H9 (cell line): ENCODE measurements at regions not wholly inside any gene's neighbourhood (a gene's known extent, or its start where the extent isn't known, plus 50 kb on each side); places are given as distances from the start of the nearest gene placed in this dataset.

Source experiments
- DNase-seq: peaks from one replicate; pipeline ENCODE4 v3.0.0-alpha.2; 2017
- H2AFZ ChIP-seq: one replicate; pipeline ENCODE4 v1.6.1; 2013; ENCODE audit warnings: mild to moderate bottlenecking, low read length, control low read depth, moderate library complexity
- H2AK5ac ChIP-seq: 2 replicates; pipeline ENCODE4 v1.6.1; 2013; ENCODE audit warnings: low read length, control low read depth, mixed read lengths; ENCODE audit not compliant: insufficient read length
- H2BK120ac ChIP-seq: one replicate; pipeline ENCODE4 v1.6.1; 2013; ENCODE audit warnings: low read depth, mild to moderate bottlenecking, low read length, control low read depth, inconsistent platforms; ENCODE audit not compliant: poor library complexity, severe bottlenecking
- H2BK12ac ChIP-seq: 2 replicates; pipeline ENCODE4 v1.6.1; 2013; ENCODE audit warnings: low read length, control low read depth, mixed read lengths, low read depth; ENCODE audit not compliant: insufficient read length
- H2BK15ac ChIP-seq: 2 replicates; pipeline ENCODE4 v1.6.1; 2013; ENCODE audit warnings: low read depth, low read length, control low read depth
- H2BK20ac ChIP-seq: one replicate; pipeline ENCODE4 v1.6.1; 2013; ENCODE audit warnings: low read depth, mild to moderate bottlenecking, low read length, control low read depth, inconsistent platforms; ENCODE audit not compliant: poor library complexity, severe bottlenecking
- H2BK5ac ChIP-seq: 2 replicates; pipeline ENCODE4 v1.6.1; 2013; ENCODE audit warnings: low read length, control low read depth, mixed read lengths; ENCODE audit not compliant: insufficient read length
- H3K14ac ChIP-seq: 2 replicates; pipeline ENCODE4 v1.6.1; 2013; ENCODE audit warnings: low read length, control low read depth; ENCODE audit not compliant: insufficient read depth
- H3K18ac ChIP-seq: 2 replicates; pipeline ENCODE4 v1.6.1; 2013; ENCODE audit warnings: low read depth, mild to moderate bottlenecking, mixed read lengths, low read length, control low read depth; ENCODE audit not compliant: insufficient read length
- H3K23ac ChIP-seq: 2 replicates; pipeline ENCODE4 v1.6.1; 2013; ENCODE audit warnings: low read length, control low read depth, mixed read lengths, low read depth; ENCODE audit not compliant: insufficient read length
- H3K23me2 ChIP-seq: 2 replicates; pipeline ENCODE4 v1.6.1; 2013; ENCODE audit warnings: low read depth, mild to moderate bottlenecking, mixed read lengths, low read length, control low read depth; ENCODE audit not compliant: insufficient read length, poor library complexity, severe bottlenecking
- H3K27ac ChIP-seq: 2 replicates; pipeline ENCODE4 v1.5.1; 2013; ENCODE audit warnings: low read length, control low read depth, mixed read lengths, low read depth; ENCODE audit not compliant: insufficient read length
- H3K27me3 ChIP-seq: 2 replicates; pipeline ENCODE4 v1.6.1; 2013; ENCODE audit warnings: low read length, control low read depth, inconsistent platforms; ENCODE audit not compliant: insufficient read depth
- H3K4ac ChIP-seq: 2 replicates; pipeline ENCODE4 v1.6.1; 2013; ENCODE audit warnings: low read depth, mild to moderate bottlenecking, control low read depth, inconsistent platforms, low read length, moderate library complexity
- H3K4me1 ChIP-seq: 2 replicates; pipeline ENCODE4 v1.6.1; 2013; ENCODE audit warnings: low read length, control low read depth, inconsistent platforms; ENCODE audit not compliant: insufficient read depth
- H3K4me2 ChIP-seq: 2 replicates; pipeline ENCODE4 v1.6.1; 2013; ENCODE audit warnings: low read length, control low read depth, mixed read lengths; ENCODE audit not compliant: insufficient read length, insufficient read depth
- H3K56ac ChIP-seq: 2 replicates; pipeline ENCODE4 v1.6.1; 2013; ENCODE audit warnings: low read depth, mild to moderate bottlenecking, mixed read lengths, low read length, control low read depth; ENCODE audit not compliant: insufficient read length
- H3K79me1 ChIP-seq: 2 replicates; pipeline ENCODE4 v1.6.1; 2013; ENCODE audit warnings: low read depth, mild to moderate bottlenecking, moderate library complexity, low read length, control low read depth, inconsistent platforms; ENCODE audit not compliant: insufficient read depth, poor library complexity, severe bottlenecking
- H3K79me2 ChIP-seq: 2 replicates; pipeline ENCODE4 v1.6.1; 2013; ENCODE audit warnings: low read length, control low read depth, inconsistent platforms; ENCODE audit not compliant: insufficient read depth
- H3K9ac ChIP-seq: 2 replicates; pipeline ENCODE4 v1.6.1; 2013; ENCODE audit warnings: low read length, control low read depth, mixed read lengths; ENCODE audit not compliant: insufficient read length; ENCODE audit errors: extremely low read depth
- H3K9me3 ChIP-seq: one replicate; pipeline ENCODE4 v1.6.1; 2013; ENCODE audit warnings: low read depth, low read length, inconsistent platforms; ENCODE audit not compliant: control insufficient read depth
- H3T11ph ChIP-seq: one replicate; pipeline ENCODE4 v1.6.1; 2013; ENCODE audit warnings: mild to moderate bottlenecking, low read length, control low read depth, inconsistent platforms
- H4K20me1 ChIP-seq: one replicate; pipeline ENCODE4 v1.6.1; 2013; ENCODE audit not compliant: control insufficient read depth, insufficient read length, insufficient read depth
- H4K5ac ChIP-seq: 2 replicates; pipeline ENCODE4 v1.6.1; 2013; ENCODE audit warnings: low read depth, mild to moderate bottlenecking, mixed read lengths, low read length, control low read depth; ENCODE audit not compliant: insufficient read length
- H4K8ac ChIP-seq: replicated peaks from 2 replicates; pipeline ENCODE4 v1.6.1; 2013; ENCODE audit warnings: low read length, control low read depth, mixed read lengths, low read depth; ENCODE audit not compliant: insufficient read length
- H4K91ac ChIP-seq: 2 replicates; pipeline ENCODE4 v1.6.1; 2013; ENCODE audit warnings: low read depth, mild to moderate bottlenecking, moderate library complexity, mixed read lengths, low read length, control low read depth; ENCODE audit not compliant: insufficient read length
- H3K27ac Mint-ChIP-seq, 3 experiments: 2 replicates in 2 of 3; 3 replicates in 1 of 3; pipeline ENCODE4 v1.8.0; 2020 to 2021; ENCODE audit warnings: mixed read lengths in 3 of 3, mild to moderate bottlenecking in 1 of 3, moderate library complexity in 1 of 3
- H3K27me3 Mint-ChIP-seq: 2 replicates; pipeline ENCODE4 v1.8.0; 2021; ENCODE audit warnings: low read depth, mild to moderate bottlenecking, moderate library complexity, mixed read lengths
- H3K36me3 Mint-ChIP-seq, 3 experiments: 2 replicates in 2 of 3; 3 replicates in 1 of 3; pipeline ENCODE4 v1.8.0; 2020 to 2021; ENCODE audit warnings: low read depth in 3 of 3, mixed read lengths in 3 of 3; ENCODE audit not compliant: insufficient read depth in 1 of 3
- H3K4me1 Mint-ChIP-seq, 2 experiments: 2 replicates each; pipeline ENCODE4 v1.8.0; 2020; ENCODE audit warnings: mixed read lengths in 2 of 2
- H3K4me3 Mint-ChIP-seq, 2 experiments: 2 replicates in 1 of 2; 3 replicates in 1 of 2; pipeline ENCODE4 v1.8.0; 2020 to 2021; ENCODE audit warnings: mild to moderate bottlenecking in 2 of 2, mixed read lengths in 2 of 2, moderate library complexity in 1 of 2
- H3K9me3 Mint-ChIP-seq, 2 experiments: 2 replicates in 1 of 2; 3 replicates in 1 of 2; pipeline ENCODE4 v1.8.0; 2020; ENCODE audit warnings: mild to moderate bottlenecking in 2 of 2, mixed read lengths in 2 of 2, moderate library complexity in 1 of 2
- CTCF ChIP-seq: fragments of 200-600 bp; sonication (generic); conservative IDR thresholded peaks from 3 replicates; pipeline ENCODE4 v1.8.0; 2021; ENCODE audit warnings: antibody characterized with exemption, mild to moderate bottlenecking

- H3K4ac ChIP-seq, result no peak overlapping the region
- peaks cover 5 to 7% of the 10 kb centered on the region in 2 experiments for H3K4me1 Mint-ChIP-seq
- H2BK15ac ChIP-seq, result no peak overlapping the region
- no peak overlapping the region for H2AK5ac ChIP-seq
- no peak overlapping the region for H3K27ac Mint-ChIP-seq
- H3K23ac ChIP-seq, result no peak overlapping the region
- no peak overlapping the region for H3K4me3 Mint-ChIP-seq
- no peaks in the 10 kb centered on the region for H4K20me1 ChIP-seq
- H2BK20ac ChIP-seq, result no peak overlapping the region
- no peak overlapping the region for H4K91ac ChIP-seq
- no peak overlapping the region for H2BK5ac ChIP-seq
- H3K18ac ChIP-seq, result no peak overlapping the region
- no peak overlapping the region for H3K9ac ChIP-seq
- H3K79me2 ChIP-seq, result no peaks in the 10 kb centered on the region
- no peak overlapping the region for H3K27ac ChIP-seq
- no peak for TF ChIP-seq CTCF
- H3K14ac ChIP-seq, result no peak overlapping the region
- no peaks in the 10 kb centered on the region for H3K9me3 ChIP-seq
- peaks cover 0 to 9% (median 0%) of the 10 kb centered on the region in 3 experiments; a peak in 3 of 7 replicates for H3K36me3 Mint-ChIP-seq
- H3K4me2 ChIP-seq, result no peak overlapping the region
- H2BK120ac ChIP-seq, result no peak overlapping the region
- no peak overlapping the region for H3K56ac ChIP-seq
- no peak overlapping the region for H2AFZ ChIP-seq
- H2BK12ac ChIP-seq, result no peak overlapping the region
- H4K5ac ChIP-seq, result no peak overlapping the region
- H3T11ph ChIP-seq, result no peak overlapping the region
- no peaks in the 10 kb centered on the region for H3K4me1 ChIP-seq
- H3K27me3 ChIP-seq, result no peaks in the 10 kb centered on the region
- peaks cover 9% of the 10 kb centered on the region in 2 experiments for H3K9me3 Mint-ChIP-seq
- H3K79me1 ChIP-seq, result no peaks in the 10 kb centered on the region
- no peak for DNase-seq
- H4K8ac ChIP-seq, result no peak overlapping the region
- H3K23me2 ChIP-seq, result no peaks in the 10 kb centered on the region
- H3K27me3 Mint-ChIP-seq, result no peaks in the 10 kb centered on the region; the same call in 1 of the 2 replicates
Measured at GRCh38 chr4:169852481-169852880, 94.7 kb upstream of the HPF1 start.
